GM21619 (cell line): ENCODE measurements at regions not wholly inside any gene's neighbourhood (a gene's known extent, or its start where the extent isn't known, plus 50 kb on each side); places are given as distances from the start of the nearest gene placed in this dataset.
"Not testable (repeated sequence)": the region's sequence is repeated elsewhere in the genome, so short reads cannot be mapped to it uniquely, and the experiment has no call there.

Experiments used
- ATAC-seq: cut with Tn5 transposase; IDR thresholded peaks from one replicate; pipeline ENCODE4 v1.9.1; 2021; ENCODE audit not compliant: unreplicated experiment

- ATAC-seq, result no peak
These were observed 1493.9 kb downstream of the UQCRFS1 start for GRCh38 chr19:27719034-27719433.

DNA sequence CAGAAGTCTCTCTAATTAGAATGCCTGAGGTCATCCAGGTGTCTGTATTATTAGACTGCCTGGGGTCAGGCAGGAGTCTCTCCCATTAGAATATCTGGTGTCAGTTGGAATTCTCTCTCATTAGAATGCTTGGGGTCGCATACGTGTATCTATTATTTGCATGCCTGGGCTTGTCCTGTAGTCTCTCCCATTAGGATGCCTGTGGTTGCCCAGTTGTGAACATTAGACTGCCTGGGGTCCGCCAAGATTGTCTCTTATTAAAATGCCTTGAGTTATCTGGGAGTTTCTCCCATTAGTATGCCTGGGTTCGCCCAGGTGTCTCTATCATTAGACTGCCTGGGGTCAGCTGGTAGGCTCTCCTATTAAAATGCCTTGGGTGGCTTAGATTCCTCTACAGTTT is 1494.7 kb downstream of the UQCRFS1 start:
- no peak for ATAC-seq

GRCh38 chr19:27717825-27718224 is 1495.1 kb downstream of the UQCRFS1 start:
- no peak for ATAC-seq

DNA sequence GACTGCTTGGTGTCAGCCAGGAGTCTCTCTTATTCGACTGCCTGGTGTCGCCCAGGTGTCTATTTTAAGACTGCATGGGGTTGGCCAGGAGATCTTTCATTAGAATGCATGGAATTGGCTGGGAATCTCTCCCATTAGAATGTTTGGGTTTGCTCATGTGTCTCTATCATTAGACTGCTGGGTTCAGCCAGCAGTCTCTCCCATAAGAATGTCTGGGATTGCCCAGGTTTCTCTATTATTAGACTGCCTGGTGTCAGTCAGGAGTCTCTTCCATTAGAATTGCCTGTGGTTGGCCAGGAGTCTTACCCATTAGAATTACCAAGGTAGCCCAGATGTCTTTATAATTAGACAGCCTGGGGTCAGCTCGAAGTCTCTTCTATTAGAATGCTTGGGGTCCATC is 1496.0 kb downstream of the UQCRFS1 start:
- no peak for ATAC-seq

GRCh38 chr19:27714857-27715256 is 1498.1 kb downstream of the UQCRFS1 start:
- no peak for ATAC-seq

DNA sequence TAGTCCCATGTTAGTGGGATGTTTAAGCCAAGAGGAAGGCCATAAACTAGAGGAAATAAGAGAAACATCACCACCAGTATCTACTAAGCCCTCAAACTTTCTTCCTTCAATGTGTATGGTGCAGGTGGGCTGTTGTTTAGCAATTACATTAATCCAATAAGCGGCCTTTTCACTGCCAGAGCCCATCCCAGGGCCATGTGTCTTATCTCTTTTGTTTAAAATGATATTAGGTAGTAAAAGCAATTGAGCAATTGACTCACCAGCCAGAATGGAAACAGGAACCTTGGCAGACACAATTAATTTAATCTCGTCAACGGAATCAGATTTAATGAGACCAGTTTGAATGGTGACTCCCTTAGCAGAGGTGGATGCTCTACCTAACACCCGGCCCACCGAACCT is 1503.5 kb downstream of the UQCRFS1 start:
- no peak for ATAC-seq

- not testable (repeated sequence) for ATAC-seq
These were observed 1504.0 kb downstream of the UQCRFS1 start for GRCh38 chr19:27708986-27709385.

- not testable (repeated sequence) for ATAC-seq
These were observed 1505.9 kb downstream of the UQCRFS1 start for GRCh38 chr19:27707026-27707425.

DNA sequence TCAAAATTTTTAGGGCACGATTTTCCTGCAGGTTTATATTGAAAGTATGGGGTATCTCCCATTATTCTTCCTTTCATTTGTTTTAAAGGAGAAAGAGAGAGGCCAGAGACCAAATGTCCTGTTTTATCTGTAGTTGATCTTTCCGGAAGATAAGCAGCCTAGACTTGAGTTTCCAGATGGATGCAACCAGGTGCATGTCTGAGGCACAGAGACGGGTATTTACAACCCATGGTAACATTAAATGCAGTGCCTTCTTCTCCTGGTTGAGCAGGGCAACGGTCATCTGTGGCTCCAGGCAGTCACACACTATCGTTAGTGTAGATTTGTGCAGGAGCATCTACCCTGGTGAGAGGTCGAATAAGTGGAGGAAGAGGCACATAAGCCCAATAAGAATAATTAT is 1507.1 kb downstream of the UQCRFS1 start:
- no peak for ATAC-seq

- no peak for ATAC-seq
These were observed 1518.4 kb downstream of the UQCRFS1 start for GRCh38 chr19:27694361-27695055.

- ATAC-seq, result no peak
These were observed 1521.0 kb downstream of the UQCRFS1 start for GRCh38 chr19:27691991-27692390.

DNA sequence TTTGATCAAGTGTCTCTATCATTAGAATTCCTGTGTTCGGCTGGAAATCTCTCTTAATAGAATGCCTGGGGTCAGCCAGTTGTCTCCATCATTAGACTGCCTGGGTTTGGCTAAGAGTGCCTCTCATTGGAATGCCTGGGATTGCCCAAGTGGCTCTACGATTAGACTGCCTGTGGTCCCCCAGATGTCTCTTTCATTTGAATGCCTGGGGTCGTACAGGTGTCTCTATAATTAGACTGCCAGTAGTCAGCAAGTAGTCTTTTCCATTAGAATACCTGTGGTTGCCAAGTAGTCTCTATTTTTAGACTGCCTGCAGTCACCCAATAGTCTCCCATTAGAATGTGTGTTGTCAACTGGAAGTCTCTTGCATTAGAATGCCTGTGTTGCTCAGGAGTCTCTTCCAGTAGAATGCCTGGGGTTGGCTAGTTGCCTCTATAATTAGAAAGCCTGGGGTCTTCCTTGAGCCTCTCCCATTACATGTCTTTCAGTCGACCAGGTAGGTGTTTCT is 1523.2 kb downstream of the UQCRFS1 start:
- no peak for ATAC-seq

DNA sequence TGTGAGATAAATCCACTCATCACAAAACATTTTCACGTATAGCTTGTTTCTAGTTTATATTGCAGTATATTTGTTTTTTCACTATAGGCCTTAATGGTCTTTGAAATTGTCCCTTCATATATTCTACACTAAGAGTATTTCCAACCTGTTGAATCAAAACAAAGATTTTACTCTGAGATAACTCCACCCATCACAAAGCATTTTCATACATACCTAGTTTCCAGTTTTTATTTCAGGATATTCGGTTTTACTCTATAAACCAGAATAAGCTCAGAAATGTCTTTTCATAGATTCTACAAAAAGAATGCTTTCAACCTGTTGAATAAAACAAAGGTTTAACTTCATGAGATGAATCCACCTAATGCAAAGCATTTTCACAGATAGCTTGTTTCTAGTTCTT is 1528.7 kb downstream of the UQCRFS1 start:
- no peak for ATAC-seq

GRCh38 chr19:27681972-27682371 is 1531.0 kb downstream of the UQCRFS1 start:
- no peak for ATAC-seq

DNA sequence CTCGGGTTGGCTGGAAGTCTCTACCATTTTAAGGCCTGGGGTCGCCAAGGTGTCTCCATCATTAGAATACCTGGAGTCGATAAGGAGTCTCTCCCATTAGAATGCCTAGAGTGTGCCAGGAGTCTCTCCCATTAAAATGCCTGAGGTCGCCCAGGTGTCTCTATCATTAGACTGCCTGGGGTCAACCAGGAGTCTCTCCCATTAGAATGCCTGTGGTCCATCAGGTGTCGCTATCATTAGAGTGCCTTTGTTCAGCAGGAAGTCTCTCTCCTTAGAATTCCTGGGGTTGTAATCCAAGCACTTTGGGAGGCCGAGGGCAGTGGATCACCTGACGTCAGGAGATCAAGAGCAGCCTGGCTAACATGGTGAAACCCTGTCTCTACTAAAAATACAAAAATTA is 1533.0 kb downstream of the UQCRFS1 start:
- no peak for ATAC-seq

DNA sequence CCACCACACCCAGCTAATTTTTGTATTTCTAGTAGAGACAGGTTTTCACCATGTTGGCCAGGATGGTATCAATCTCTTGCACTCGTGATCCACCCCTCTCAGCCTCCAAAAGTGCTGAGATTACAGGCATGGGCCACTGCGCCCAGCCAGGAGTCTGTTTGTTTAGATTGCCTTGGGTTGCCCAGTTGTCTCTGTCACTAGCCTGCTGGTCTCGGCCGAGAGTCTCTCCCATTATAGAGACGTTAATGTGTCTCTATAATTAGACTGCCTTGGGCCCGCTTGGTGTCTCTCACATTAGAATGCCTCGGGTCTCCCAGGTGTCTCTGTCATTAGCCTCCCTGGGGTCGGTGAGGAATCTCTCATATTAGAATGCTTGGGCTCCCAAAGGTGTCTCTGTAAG is 1533.6 kb downstream of the UQCRFS1 start:
- no peak for ATAC-seq

DNA sequence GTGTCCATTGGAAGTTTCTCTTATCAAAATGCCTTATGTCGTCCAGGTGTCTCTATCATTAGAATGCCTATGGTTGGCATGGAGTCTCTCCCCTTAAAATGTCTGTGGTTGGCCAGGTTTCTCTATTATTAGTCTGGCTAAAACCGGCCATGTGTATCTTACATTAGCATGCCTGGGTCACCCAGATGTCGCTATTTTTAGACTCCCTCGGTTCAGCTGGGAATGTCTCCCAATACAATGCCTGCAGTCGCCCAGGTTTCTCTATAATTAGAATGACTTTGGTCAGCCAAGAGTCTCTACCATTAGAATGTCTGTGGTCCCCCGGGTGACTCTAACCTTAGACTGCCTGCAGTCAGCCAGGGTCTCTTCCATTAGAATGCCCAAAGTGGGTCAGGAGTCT is 1536.1 kb downstream of the UQCRFS1 start:
- ATAC-seq, result no peak

DNA sequence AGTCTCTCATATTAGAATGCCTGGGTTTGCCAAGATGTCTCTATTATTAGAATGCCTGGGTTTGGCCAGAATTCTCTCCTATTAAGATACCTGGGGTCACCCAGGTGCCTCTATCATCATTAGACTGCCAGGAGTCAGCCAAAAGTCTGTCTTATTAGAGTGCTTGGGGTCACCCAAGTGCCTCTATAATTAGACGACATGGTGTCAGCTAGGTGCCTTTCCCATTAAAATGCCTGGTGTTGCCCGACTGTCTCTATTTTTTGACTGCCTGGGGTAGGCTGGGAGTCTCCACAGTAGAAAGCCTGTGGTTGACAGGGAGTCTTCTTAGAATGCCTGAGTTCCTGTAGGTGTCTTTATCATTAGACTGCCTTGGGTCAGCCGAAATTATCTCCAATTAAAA is 1536.6 kb downstream of the UQCRFS1 start:
- no peak for ATAC-seq

- no peak for ATAC-seq
These were observed 1537.2 kb downstream of the UQCRFS1 start for GRCh38 chr19:27675771-27676170.

DNA sequence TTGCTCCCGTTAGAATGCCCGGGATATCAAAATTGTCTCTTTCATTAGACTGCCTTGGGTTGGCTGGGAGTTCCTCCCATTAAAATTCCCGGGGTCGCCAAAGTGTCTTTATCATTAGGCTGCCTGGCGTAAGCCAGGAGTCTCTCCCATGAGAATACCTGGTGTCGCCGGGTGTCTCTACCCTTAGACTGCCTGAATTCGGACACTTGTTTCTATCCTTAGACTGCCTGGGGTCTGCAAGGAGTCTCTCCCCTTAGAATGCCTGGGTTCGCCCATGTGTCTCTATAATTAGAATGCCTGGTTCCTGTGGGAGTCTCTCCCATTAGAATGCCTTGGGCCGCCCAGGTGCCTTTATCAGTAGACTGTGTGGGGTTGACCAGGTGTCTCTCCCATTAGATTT is 1538.2 kb downstream of the UQCRFS1 start:
- no peak for ATAC-seq

- ATAC-seq, result no peak
These were observed 1539.0 kb downstream of the UQCRFS1 start for GRCh38 chr19:27673986-27674385.

DNA sequence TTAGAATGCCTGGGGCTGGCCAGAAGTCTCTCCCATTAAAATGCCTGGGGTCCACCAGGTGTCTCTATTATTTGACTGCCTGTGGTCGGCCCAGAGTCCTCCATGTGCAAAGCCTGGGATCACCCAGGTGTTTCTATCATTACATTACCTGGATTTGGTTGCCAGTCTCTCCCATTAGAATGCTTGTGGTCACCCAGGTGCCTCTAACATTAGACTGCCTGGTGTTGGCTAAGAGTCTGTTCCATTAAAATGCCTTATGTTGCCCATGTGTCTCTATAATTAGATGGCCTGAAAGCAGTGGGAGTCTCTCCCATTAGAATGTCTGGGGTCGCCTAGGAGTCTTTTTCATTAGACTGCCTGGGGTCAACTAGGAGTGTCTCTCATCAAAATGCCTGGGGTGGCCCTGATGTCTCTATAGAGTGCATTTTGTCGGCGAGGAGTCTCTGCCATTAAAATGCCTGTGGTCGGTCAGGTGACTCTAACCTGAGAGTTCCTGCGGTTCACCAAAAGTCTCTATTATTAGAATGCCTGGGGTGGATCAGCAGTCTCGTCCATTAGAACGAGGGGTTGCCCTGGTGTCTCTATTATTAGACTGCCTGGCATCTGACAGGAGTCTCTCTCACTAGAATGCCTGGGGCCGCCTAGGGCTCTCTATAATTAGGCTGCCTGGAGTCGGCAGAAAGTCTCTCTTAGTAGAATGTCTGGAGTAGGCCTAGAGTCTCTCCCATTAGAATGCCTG is 1540.5 kb downstream of the UQCRFS1 start:
- ATAC-seq, result no peak
